ENCODE measurements at regions not wholly inside any gene's neighbourhood (a gene's known extent, or its start where the extent isn't known, plus 50 kb on each side); places are given as distances from the start of the nearest gene placed in this dataset.

DNA sequence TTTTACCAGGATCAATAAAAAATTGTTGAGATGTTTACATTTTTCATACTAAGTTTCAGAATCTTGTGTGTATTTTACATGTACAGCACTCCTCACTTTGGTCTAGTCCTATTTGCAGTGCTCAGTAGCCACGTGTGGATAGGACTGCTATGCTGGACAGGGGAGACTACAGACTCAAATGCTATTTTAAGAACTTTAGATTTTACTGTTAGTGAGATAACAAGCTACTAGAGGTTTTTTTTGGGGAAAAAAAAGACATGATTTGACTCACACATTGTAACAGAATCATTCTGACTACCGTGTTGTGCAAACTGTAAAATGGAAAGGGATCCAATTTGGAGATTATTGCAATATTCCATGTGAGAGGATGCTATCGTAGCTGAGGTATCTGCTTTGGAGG is 418.9 kb upstream of the PRMT6 start:
- WGBS, 2 donors = 48 to 58% methylated on average over 3 of the region's 3 CpGs
- Histone ChIP-seq H3K27me3 (no peaks in the 10 kb centered on the region), H3K27ac (no peak overlapping the region), H3K9me3 (no peaks in the 10 kb centered on the region), H3K36me3 (ENCODE audit: low read depth, missing control alignments) (no peaks in the 10 kb centered on the region), H3K4me3 (no peak overlapping the region), H3K4me1 (no peaks in the 10 kb centered on the region)
- DNase-seq = no peak
- intact Hi-C loops (cut with DNase I; ENCODE audit: low total_unique reads) = no loop called here
- TF ChIP-seq POLR2A (IDR thresholded peaks at IDR 0.05) = no peak
- TF ChIP-seq, protein P1, sequence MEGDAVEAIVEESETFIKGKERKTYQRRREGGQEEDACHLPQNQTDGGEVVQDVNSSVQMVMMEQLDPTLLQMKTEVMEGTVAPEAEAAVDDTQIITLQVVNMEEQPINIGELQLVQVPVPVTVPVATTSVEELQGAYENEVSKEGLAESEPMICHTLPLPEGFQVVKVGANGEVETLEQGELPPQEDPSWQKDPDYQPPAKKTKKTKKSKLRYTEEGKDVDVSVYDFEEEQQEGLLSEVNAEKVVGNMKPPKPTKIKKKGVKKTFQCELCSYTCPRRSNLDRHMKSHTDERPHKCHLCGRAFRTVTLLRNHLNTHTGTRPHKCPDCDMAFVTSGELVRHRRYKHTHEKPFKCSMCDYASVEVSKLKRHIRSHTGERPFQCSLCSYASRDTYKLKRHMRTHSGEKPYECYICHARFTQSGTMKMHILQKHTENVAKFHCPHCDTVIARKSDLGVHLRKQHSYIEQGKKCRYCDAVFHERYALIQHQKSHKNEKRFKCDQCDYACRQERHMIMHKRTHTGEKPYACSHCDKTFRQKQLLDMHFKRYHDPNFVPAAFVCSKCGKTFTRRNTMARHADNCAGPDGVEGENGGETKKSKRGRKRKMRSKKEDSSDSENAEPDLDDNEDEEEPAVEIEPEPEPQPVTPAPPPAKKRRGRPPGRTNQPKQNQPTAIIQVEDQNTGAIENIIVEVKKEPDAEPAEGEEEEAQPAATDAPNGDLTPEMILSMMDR (IDR thresholded peaks at IDR 0.05) = no peak

DNA sequence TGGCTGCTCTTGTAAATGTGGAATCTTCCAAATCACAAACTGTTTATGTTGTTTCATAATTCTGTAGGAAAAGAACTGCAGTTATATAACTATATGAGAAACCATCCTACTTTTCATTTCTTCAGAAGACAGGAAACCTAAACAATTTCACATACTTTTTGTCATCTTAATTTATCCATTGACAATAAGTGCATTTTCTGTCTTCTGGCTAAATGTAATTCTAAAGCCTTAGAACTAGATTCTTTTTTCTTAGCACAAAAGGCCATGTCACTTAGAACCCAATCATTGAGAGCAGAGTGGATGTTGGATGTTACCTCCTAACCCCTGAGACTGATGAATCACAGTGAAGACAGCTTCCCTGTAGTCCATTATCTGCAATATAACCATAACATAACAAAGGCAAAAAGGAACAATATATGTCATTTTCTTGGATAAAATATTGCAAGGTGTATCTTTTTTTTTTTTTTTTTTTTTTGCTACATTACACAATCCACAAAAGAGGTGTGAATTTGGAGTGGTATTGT is 410.2 kb upstream of the PRMT6 start:
- intact Hi-C loops (cut with DNase I; ENCODE audit: low total_unique reads) = no loop called here
- H3K9me3 ChIP-seq = no peaks in the 10 kb centered on the region
- no peak overlapping the region for H3K4me3 ChIP-seq
- no peak for DNase-seq
- H3K27me3 ChIP-seq = no peaks in the 10 kb centered on the region
- no peak overlapping the region for H3K27ac ChIP-seq
- H3K36me3 ChIP-seq (ENCODE audit: low read depth, missing control alignments) = no peaks in the 10 kb centered on the region
- H3K4me1 ChIP-seq = no peaks in the 10 kb centered on the region
- TF ChIP-seq, protein P1 (IDR thresholded peaks at IDR 0.05) = no peak
- no peak for TF ChIP-seq POLR2A (IDR thresholded peaks at IDR 0.05)

DNA sequence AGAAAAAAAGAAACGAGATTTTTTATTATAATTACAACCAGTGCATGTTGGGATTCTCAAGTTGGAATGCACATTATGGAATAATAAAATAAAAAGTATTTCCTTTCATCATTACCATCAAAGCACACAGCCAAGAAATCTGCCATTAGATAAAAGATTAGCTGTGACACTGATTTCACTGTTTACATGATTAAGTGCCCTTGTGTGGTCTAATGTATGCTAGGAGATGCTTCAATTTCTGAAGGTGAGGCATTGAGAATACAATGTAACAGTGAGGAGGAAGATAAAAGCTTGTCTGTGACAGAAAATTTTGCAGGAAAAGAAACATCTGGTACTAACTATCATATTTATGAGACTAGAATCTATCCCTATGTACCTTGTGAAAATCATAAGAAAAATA is 409.7 kb upstream of the PRMT6 start:
- intact Hi-C loops (cut with DNase I; ENCODE audit: low total_unique reads) = no loop called here
- WGBS, 2 donors = 85 to 93% methylated on average over 1 of the region's 1 CpG

DNA sequence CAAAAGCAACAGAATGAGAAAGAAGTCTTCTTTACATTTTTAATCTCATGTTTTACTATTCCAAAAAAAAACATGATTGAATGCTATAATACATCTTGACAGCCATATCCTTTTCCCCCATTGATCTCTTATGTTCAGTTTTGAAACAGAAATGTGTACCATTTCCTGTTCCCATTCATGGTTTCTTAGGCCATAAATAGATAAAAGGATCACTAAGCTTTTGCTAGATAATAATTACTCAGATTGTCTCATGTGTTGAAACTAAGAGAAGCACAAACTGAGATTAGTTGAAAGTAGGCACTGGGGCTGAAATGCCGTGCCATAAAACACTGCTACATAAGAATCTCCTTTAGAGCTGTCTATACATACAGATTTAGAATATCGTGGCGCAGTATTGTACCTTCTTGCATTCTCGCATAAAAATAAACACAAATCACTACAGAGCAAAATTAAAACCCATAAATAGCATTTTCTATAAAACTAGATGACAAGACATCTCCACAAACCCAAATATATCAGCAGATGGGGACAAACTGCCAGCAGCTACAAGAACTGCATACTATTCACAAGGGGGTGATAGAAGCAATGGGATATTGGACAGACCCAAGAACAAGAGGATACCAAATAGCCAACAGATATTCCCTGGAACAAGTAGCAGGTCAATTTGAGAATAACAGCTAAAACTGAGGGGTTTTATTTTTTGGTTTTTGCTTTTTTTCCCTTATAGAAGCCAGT is 405.3 kb upstream of the PRMT6 start:
- TF ChIP-seq, protein P1 (IDR thresholded peaks at IDR 0.05) = no peak
- TF ChIP-seq POLR2A (IDR thresholded peaks at IDR 0.05) = no peak
- no peak for DNase-seq
- WGBS, 2 donors = 89 to 93% methylated on average over 4 of the region's 4 CpGs
- H3K4me1 ChIP-seq = no peaks in the 10 kb centered on the region
- no peak overlapping the region for H3K27ac ChIP-seq
- no peak overlapping the region for H3K4me3 ChIP-seq
- H3K36me3 ChIP-seq (ENCODE audit: low read depth, missing control alignments) = no peaks in the 10 kb centered on the region
- H3K27me3 ChIP-seq = no peaks in the 10 kb centered on the region
- intact Hi-C loops (cut with DNase I; ENCODE audit: low total_unique reads) = no loop called here
- no peaks in the 10 kb centered on the region for H3K9me3 ChIP-seq

More for the DNA sequence above, 409.7 kb upstream of the PRMT6 start:
- H3K27ac ChIP-seq = no peak overlapping the region
- no peaks in the 10 kb centered on the region for H3K36me3 ChIP-seq (ENCODE audit: low read depth, missing control alignments)
- no peak for TF ChIP-seq POLR2A (IDR thresholded peaks at IDR 0.05)
- TF ChIP-seq, protein P1 (IDR thresholded peaks at IDR 0.05) = no peak
- no peak for DNase-seq
- no peaks in the 10 kb centered on the region for H3K9me3 ChIP-seq
- H3K27me3 ChIP-seq = no peaks in the 10 kb centered on the region
- no peaks in the 10 kb centered on the region for H3K4me1 ChIP-seq
- H3K4me3 ChIP-seq = no peak overlapping the region

Measured in testis (tissue), 2 donors.